NCI-H2107 (cell line): ENCODE measurements at regions not wholly inside any gene's neighbourhood (a gene's known extent, or its start where the extent isn't known, plus 50 kb on each side); places are given as distances from the start of the nearest gene placed in this dataset.
"Not testable (repeated sequence)": the region's sequence is repeated elsewhere in the genome, so short reads cannot be mapped to it uniquely, and the experiment has no call there.

Experiments
- DNase-seq: peaks from one replicate; lab custom pipeline; 2025; lab: John Stamatoyannopoulos, UW

- DNase-seq: no peak
Observed at GRCh38 chr7:121563177-121563576, 167.1 kb upstream of the FAM3C start.

GRCh38 chr7:121562259-121562658 lies 166.2 kb upstream of the FAM3C start:
- no peak for DNase-seq

- DNase-seq: no peak
Observed at GRCh38 chr7:121561717-121562116, 165.6 kb upstream of the FAM3C start.

GRCh38 chr7:121560267-121560990 lies 164.3 kb upstream of the FAM3C start:
- no peak for DNase-seq

GRCh38 chr7:121558288-121558687 lies 162.2 kb upstream of the FAM3C start:
- no peak for DNase-seq

GRCh38 chr7:121557034-121557892 lies 161.2 kb upstream of the FAM3C start:
- DNase-seq: no peak

GRCh38 chr7:121555558-121555957 lies 159.4 kb upstream of the FAM3C start:
- DNase-seq: no peak

GRCh38 chr7:121547544-121548092 lies 151.5 kb upstream of the FAM3C start:
- DNase-seq: peak; percentile 34

GRCh38 chr7:121546632-121547543 lies 150.8 kb upstream of the FAM3C start:
- DNase-seq: no peak

GRCh38 chr7:121545418-121545817 lies 149.3 kb upstream of the FAM3C start:
- DNase-seq: no peak

GRCh38 chr7:121544726-121545125 lies 148.6 kb upstream of the FAM3C start:
- no peak for DNase-seq

- no peak for DNase-seq
Observed at GRCh38 chr7:121544238-121544637, 148.1 kb upstream of the FAM3C start.

- no peak for DNase-seq
Observed at GRCh38 chr7:121541457-121541856, 145.3 kb upstream of the FAM3C start.

- no peak for DNase-seq
Observed at GRCh38 chr7:121540138-121540537, 144.0 kb upstream of the FAM3C start.

GRCh38 chr7:121537031-121537430 lies 140.9 kb upstream of the FAM3C start:
- no peak for DNase-seq

- no peak for DNase-seq
Observed at GRCh38 chr7:121531175-121532070, 135.3 kb upstream of the FAM3C start.

GRCh38 chr7:121530227-121531174 lies 134.4 kb upstream of the FAM3C start:
- no peak for DNase-seq

GRCh38 chr7:121529003-121529402 lies 132.9 kb upstream of the FAM3C start:
- no peak for DNase-seq

GRCh38 chr7:121526210-121526609 lies 130.1 kb upstream of the FAM3C start:
- not testable (repeated sequence) for DNase-seq
